IMR-90 (cell line): ENCODE measurements at regions not wholly inside any gene's neighbourhood (a gene's known extent, or its start where the extent isn't known, plus 50 kb on each side); places are given as distances from the start of the nearest gene placed in this dataset.

Experiments used
- ATAC-seq: fragments of 200-7000 bp; cut with Tn5 transposase; 2 replicates; pipeline ENCODE4 v1.9.1; 2020; ENCODE audit warnings: low read depth, mild to moderate bottlenecking, moderate library complexity
- BruUV-seq: library from RNA; stranded (reverse); fragments of 400-500 nt; replicated peaks from 2 replicates; lab custom pipeline; 2021; lab: Mats Ljungman, UMichigan
- CTCF ChIA-PET: fragments of 300-600 bp; formaldehyde crosslinking; extraction: SDS; loops from one replicate; lab custom pipeline; 2021; ENCODE audit warnings: antibody characterized with exemption; lab: Yijun Ruan, JAX
- POLR2A ChIA-PET: fragments of 300-600 bp; sonication (Branson Sonifier 250); formaldehyde crosslinking; loops from one replicate; lab custom pipeline; 2022; ENCODE audit warnings: antibody characterized with exemption; ENCODE audit not compliant: unreplicated experiment; lab: Charles Lee
- DNase-seq: peaks from one replicate; pipeline ENCODE4 v3.0.0; 2013
- H2AFZ ChIP-seq: replicated peaks from 2 replicates; pipeline ENCODE3; 2013; ENCODE audit warnings: low read length, mild to moderate bottlenecking; ENCODE audit not compliant: poor library complexity
- H2AK5ac ChIP-seq: 2 replicates; pipeline ENCODE4 v1.6.1; 2013; ENCODE audit warnings: low read depth, low read length, inconsistent platforms
- H2AK9ac ChIP-seq: replicated peaks from 2 replicates; pipeline ENCODE3; 2013; ENCODE audit warnings: mild to moderate bottlenecking, low read depth, low read length, moderate library complexity; ENCODE audit not compliant: poor library complexity
- H2BK120ac ChIP-seq: 2 replicates; pipeline ENCODE4 v1.6.1; 2013; ENCODE audit warnings: low read depth, low read length, inconsistent platforms
- H2BK15ac ChIP-seq: 3 replicates; pipeline ENCODE4 v1.6.1; 2013; ENCODE audit warnings: low read depth, low read length, inconsistent platforms
- H2BK20ac ChIP-seq: 2 replicates; pipeline ENCODE4 v1.6.1; 2013; ENCODE audit warnings: low read depth, mild to moderate bottlenecking, inconsistent platforms, low read length, moderate library complexity
- H2BK5ac ChIP-seq: 2 replicates; pipeline ENCODE4 v1.6.1; 2013; ENCODE audit warnings: mild to moderate bottlenecking, low read depth, low read length, inconsistent platforms; ENCODE audit not compliant: poor library complexity, severe bottlenecking
- H3K14ac ChIP-seq: replicated peaks from 2 replicates; pipeline ENCODE4 v1.6.1; 2013; ENCODE audit warnings: low read depth, low read length, inconsistent platforms
- H3K18ac ChIP-seq: 2 replicates; pipeline ENCODE4 v1.6.1; 2013; ENCODE audit warnings: low read depth, low read length, control low read depth
- H3K23ac ChIP-seq: 2 replicates; pipeline ENCODE4 v1.6.1; 2013; ENCODE audit warnings: low read depth, low read length, inconsistent platforms
- H3K27ac ChIP-seq: 2 replicates; pipeline ENCODE4 v1.5.1; 2013; ENCODE audit warnings: mild to moderate bottlenecking, control low read depth, low read length; ENCODE audit not compliant: insufficient read depth
- H3K27me3 ChIP-seq: 2 replicates; pipeline ENCODE4 v1.6.1; 2013; ENCODE audit warnings: low read length; ENCODE audit not compliant: control insufficient read depth, insufficient read depth
- H3K36me3 ChIP-seq: 2 replicates; pipeline ENCODE4 v1.6.1; 2013; ENCODE audit warnings: low read length, mixed read lengths; ENCODE audit not compliant: control insufficient read depth, insufficient read depth
- H3K4ac ChIP-seq: 2 replicates; pipeline ENCODE4 v1.6.1; 2013; ENCODE audit warnings: low read depth, low read length, inconsistent platforms
- H3K4me1 ChIP-seq: 2 replicates; pipeline ENCODE4 v1.6.1; 2013; ENCODE audit warnings: low read length, mixed read lengths; ENCODE audit not compliant: control insufficient read depth, insufficient read depth
- H3K4me2 ChIP-seq: 2 replicates; pipeline ENCODE4 v1.6.1; 2013; ENCODE audit warnings: low read depth, mild to moderate bottlenecking, control low read depth, low read length, moderate library complexity
- H3K4me3 ChIP-seq: 2 replicates; pipeline ENCODE4 v1.5.1; 2013; ENCODE audit warnings: low read depth, mild to moderate bottlenecking, control low read depth, low read length, moderate library complexity; ENCODE audit not compliant: insufficient read depth
- H3K56ac ChIP-seq: 2 replicates; pipeline ENCODE4 v1.6.1; 2013; ENCODE audit warnings: low read length, inconsistent platforms; ENCODE audit not compliant: insufficient read depth; ENCODE audit errors: extremely low read depth
- H3K79me1 ChIP-seq, 2 experiments: 2 replicates each; pipeline ENCODE4 v1.6.1; 2013; ENCODE audit warnings: low read length in 2 of 2, inconsistent platforms in 1 of 2, low read depth in 1 of 2
- H3K9ac ChIP-seq: 2 replicates; pipeline ENCODE4 v1.6.1; 2013; ENCODE audit warnings: low read depth, low read length, control low read depth
- H3K9me1 ChIP-seq: 2 replicates; pipeline ENCODE4 v1.6.1; 2013; ENCODE audit warnings: low read length, inconsistent platforms; ENCODE audit not compliant: insufficient read depth
- H3K9me3 ChIP-seq: 2 replicates; pipeline ENCODE4 v1.6.1; 2013; ENCODE audit warnings: low read length; ENCODE audit not compliant: control insufficient read depth, insufficient read depth
- H4K20me1 ChIP-seq: 2 replicates; pipeline ENCODE4 v1.6.1; 2013; ENCODE audit warnings: low read length, inconsistent platforms; ENCODE audit not compliant: insufficient read depth
- H4K5ac ChIP-seq: 2 replicates; pipeline ENCODE4 v1.6.1; 2013; ENCODE audit warnings: mild to moderate bottlenecking, low read depth, low read length, control low read depth
- H4K8ac ChIP-seq, 2 experiments: 2 replicates each; pipeline ENCODE4 v1.6.1; 2013; ENCODE audit warnings: low read depth in 2 of 2, low read length in 2 of 2, control low read depth in 1 of 2, inconsistent platforms in 1 of 2
- H4K91ac ChIP-seq: 2 replicates; pipeline ENCODE4 v1.6.1; 2013; ENCODE audit warnings: low read depth, low read length, inconsistent platforms; ENCODE audit not compliant: insufficient read depth
- BHLHE40 ChIP-seq: fragments of 150-350 bp; IDR thresholded peaks from 2 replicates; pipeline ENCODE4 v1.6.1; 2016; ENCODE audit warnings: mild to moderate bottlenecking, low read depth, low read length
- CEBPB ChIP-seq: IDR thresholded peaks from 2 replicates; pipeline ENCODE4 v1.6.1; 2012; ENCODE audit warnings: low read depth, low read length, improper control_type of control experiment
- NFE2L2 ChIP-seq: fragments of 150-350 bp; IDR thresholded peaks from 2 replicates; pipeline ENCODE4 v1.6.1; 2016; ENCODE audit warnings: low read depth, mild to moderate bottlenecking, low read length
- RAD21 ChIP-seq: IDR thresholded peaks from 2 replicates; pipeline ENCODE4 v1.6.1; 2012; ENCODE audit warnings: low read length, improper control_type of control experiment
- SMC3 ChIP-seq: fragments of 150-350 bp; IDR thresholded peaks from 2 replicates; pipeline ENCODE4 v1.6.1; 2016; ENCODE audit warnings: low read depth, mild to moderate bottlenecking, antibody characterized with exemption, low read length, moderate library complexity
- WGBS, 2 experiments: methylation state at CpG; one replicate each; pipeline versions ENCODE4 v1.1.5 to v1.1.7; 2013; ENCODE audit warnings: missing lambda C conversion rate in 2 of 2; ENCODE audit not compliant: insufficient read length in 1 of 2; ENCODE audit errors: extremely low coverage in 2 of 2; 5-methylcytosine and 5-hydroxymethylcytosine counted together
- dilution Hi-C: fragments of 300-500 bp; cut with HindIII; formaldehyde crosslinking; loops from one replicate; pipeline ENCODE4 v1.14.3; 2018; ENCODE audit warnings: low sequenced_read_pairs; ENCODE audit not compliant: unreplicated experiment
- in situ Hi-C: fragments of 300-500 bp; cut with MboI; formaldehyde crosslinking; loops from 3 replicates; pipeline ENCODE4 v1.14.3; 2019; ENCODE audit warnings: low sequenced_read_pairs, inconsistent platforms, mixed read lengths
- intact Hi-C: fragments of 100-400 bp; cut with micrococcal nuclease; formaldehyde crosslinking; loops from 2 replicates; pipeline ENCODE4 v1.10.0; 2022
- TF ChIP-seq, protein P1 (sequence below): conservative IDR thresholded peaks from 2 replicates; pipeline ENCODE4 v1.5.1; 2012; ENCODE audit warnings: mild to moderate bottlenecking, low read depth, low read length, improper control_type of control experiment

- no CpG with 5 or more reads among the region's 5 CpGs for WGBS, 2 experiments
- no peak overlapping the region for H2AK9ac ChIP-seq
- no peak overlapping the region for H3K9ac ChIP-seq
- no peak overlapping the region for H2BK120ac ChIP-seq
- H2BK20ac ChIP-seq: no peak overlapping the region
- H4K20me1 ChIP-seq: no peaks in the 10 kb centered on the region
- no peak overlapping the region for H2BK15ac ChIP-seq
- no peak overlapping the region for H4K5ac ChIP-seq
- H3K23ac ChIP-seq: no peak overlapping the region
- no peak for TF ChIP-seq BHLHE40
- peak; percentile 81 for TF ChIP-seq RAD21
- TF ChIP-seq, protein P1, sequence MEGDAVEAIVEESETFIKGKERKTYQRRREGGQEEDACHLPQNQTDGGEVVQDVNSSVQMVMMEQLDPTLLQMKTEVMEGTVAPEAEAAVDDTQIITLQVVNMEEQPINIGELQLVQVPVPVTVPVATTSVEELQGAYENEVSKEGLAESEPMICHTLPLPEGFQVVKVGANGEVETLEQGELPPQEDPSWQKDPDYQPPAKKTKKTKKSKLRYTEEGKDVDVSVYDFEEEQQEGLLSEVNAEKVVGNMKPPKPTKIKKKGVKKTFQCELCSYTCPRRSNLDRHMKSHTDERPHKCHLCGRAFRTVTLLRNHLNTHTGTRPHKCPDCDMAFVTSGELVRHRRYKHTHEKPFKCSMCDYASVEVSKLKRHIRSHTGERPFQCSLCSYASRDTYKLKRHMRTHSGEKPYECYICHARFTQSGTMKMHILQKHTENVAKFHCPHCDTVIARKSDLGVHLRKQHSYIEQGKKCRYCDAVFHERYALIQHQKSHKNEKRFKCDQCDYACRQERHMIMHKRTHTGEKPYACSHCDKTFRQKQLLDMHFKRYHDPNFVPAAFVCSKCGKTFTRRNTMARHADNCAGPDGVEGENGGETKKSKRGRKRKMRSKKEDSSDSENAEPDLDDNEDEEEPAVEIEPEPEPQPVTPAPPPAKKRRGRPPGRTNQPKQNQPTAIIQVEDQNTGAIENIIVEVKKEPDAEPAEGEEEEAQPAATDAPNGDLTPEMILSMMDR: peak; percentile 77
- TF ChIP-seq CEBPB: no peak
- peak; percentile 71 for TF ChIP-seq SMC3
- TF ChIP-seq NFE2L2: no peak
- POLR2A ChIA-PET: no interaction called here
- H3K79me1 ChIP-seq: no peaks in the 10 kb centered on the region
- no peak overlapping the region for H3K27ac ChIP-seq
- no peak overlapping the region for H3K56ac ChIP-seq
- H3K4me1 ChIP-seq: no peaks in the 10 kb centered on the region
- no TSS peak for BruUV-seq
- no peak overlapping the region for H4K91ac ChIP-seq
- no peak overlapping the region for H3K4ac ChIP-seq
- H3K36me3 ChIP-seq: no peaks in the 10 kb centered on the region
- dilution Hi-C loops (no loop called here), in situ Hi-C loops (loop anchor here (10.0 kb wide), 1 partner anchor 1319 kb away; no protein-coding TSS in a partner anchor), intact Hi-C loops (loop anchor here (1.0 to 10.0 kb wide), 6 partner anchors 233 to 1559 kb away; partner anchors contain the start of gene NR2F2)
- H3K4me2 ChIP-seq: no peak overlapping the region
- H2BK5ac ChIP-seq: no peak overlapping the region
- H3K14ac ChIP-seq: no peak overlapping the region
- H3K18ac ChIP-seq: no peak overlapping the region
- H3K9me1 ChIP-seq: no peaks in the 10 kb centered on the region
- no peaks in the 10 kb centered on the region for H3K9me3 ChIP-seq
- H3K4me3 ChIP-seq: no peak overlapping the region
- peak; percentile 93 for ATAC-seq
- CTCF ChIA-PET: no interaction called here
- H2AFZ ChIP-seq: peak overlapping the region; percentile 18
- peaks cover 2% of the 10 kb centered on the region; the same call in 1 of the 2 replicates for H3K27me3 ChIP-seq
- H4K8ac ChIP-seq: no peak overlapping the region
- H2AK5ac ChIP-seq: no peak overlapping the region
- DNase-seq: peak; percentile 61
Measured at GRCh38 chr15:95025924-95026728, 794.8 kb downstream of the MCTP2 start.
